ENCODE measurements at regions not wholly inside any gene's neighbourhood (a gene's known extent, or its start where the extent isn't known, plus 50 kb on each side); places are given as distances from the start of the nearest gene placed in this dataset.

DNA sequence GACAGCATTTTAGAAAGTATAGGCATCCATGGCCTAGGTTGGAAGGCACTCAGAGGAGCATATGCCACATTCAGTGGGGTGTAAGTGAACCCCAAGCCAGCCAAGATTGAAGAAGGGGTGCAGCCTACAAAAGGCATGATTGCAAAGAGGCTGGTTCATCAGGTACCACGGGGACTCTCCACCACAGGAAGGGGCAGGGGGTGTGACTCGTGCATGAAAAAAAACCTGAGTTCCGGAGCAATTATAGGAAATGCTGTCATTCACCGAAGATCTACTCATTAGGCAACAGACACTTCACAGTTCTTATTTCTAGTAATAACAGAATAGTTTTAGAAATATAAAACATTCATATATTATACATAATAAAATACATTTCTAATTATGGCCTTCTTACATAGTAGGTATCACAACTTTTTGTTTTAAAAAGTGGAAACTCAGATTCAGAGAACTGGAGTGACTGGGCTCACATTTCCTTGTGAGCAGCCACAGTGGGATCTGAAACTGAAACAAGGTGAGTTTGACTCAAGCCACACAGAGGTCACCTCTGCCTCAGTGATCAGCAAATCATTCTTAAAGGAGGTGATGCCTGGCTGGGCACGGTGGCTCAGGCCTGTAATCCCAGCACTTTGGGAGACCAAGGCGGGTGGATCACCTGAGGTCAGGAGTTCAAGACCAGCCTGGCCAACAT, 188.4 kb upstream of the GYPC start:
- no peak overlapping the region for H3K27ac ChIP-seq
- TF ChIP-seq ZFX (IDR thresholded peaks at IDR 0.05; ENCODE audit: borderline replicate concordance): no peak
- TF ChIP-seq, protein P1, sequence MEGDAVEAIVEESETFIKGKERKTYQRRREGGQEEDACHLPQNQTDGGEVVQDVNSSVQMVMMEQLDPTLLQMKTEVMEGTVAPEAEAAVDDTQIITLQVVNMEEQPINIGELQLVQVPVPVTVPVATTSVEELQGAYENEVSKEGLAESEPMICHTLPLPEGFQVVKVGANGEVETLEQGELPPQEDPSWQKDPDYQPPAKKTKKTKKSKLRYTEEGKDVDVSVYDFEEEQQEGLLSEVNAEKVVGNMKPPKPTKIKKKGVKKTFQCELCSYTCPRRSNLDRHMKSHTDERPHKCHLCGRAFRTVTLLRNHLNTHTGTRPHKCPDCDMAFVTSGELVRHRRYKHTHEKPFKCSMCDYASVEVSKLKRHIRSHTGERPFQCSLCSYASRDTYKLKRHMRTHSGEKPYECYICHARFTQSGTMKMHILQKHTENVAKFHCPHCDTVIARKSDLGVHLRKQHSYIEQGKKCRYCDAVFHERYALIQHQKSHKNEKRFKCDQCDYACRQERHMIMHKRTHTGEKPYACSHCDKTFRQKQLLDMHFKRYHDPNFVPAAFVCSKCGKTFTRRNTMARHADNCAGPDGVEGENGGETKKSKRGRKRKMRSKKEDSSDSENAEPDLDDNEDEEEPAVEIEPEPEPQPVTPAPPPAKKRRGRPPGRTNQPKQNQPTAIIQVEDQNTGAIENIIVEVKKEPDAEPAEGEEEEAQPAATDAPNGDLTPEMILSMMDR (IDR thresholded peaks at IDR 0.05): no peak

DNA sequence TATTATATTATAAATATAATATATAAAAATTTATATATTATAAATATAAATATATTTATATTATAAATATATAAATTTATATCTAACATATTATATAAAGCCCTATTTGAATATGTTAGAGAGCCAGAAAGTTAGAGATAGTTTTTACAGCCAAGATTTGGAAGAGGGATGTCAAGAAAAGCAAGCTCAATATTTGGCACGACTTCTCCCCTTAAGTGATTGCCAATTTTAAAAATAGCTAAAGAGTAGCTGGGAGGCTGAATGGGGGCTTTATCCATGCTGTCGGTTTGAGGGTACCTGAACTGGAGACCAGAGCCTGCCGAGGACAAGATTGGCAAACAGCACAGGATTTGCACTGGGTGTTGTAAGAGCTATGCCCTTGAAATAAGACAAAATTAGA, 180.9 kb upstream of the GYPC start:
- H3K27ac ChIP-seq: no peak overlapping the region
- TF ChIP-seq, protein P1 (IDR thresholded peaks at IDR 0.05): no peak
- TF ChIP-seq ZFX (IDR thresholded peaks at IDR 0.05; ENCODE audit: borderline replicate concordance): no peak

DNA sequence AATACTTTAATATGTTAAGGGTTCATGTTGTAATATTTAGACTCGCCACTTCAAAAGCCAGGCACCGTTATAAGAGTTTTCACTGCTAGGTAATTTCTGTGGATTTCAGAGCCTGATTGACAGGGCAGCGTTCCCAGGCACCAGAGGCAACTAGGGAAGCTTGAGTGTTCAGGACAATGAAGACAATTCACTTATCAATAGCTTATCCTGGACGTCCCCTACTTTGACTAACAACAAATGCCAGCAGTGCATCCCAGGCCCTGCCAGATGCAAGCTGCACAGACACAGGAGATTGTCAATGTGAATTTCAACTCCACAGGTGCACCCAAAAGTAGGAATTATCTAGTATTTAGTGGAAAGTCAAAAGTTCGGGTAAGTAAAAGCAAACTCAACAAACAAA, 179.3 kb upstream of the GYPC start:
- H3K27ac ChIP-seq: no peak overlapping the region
- TF ChIP-seq, protein P1 (IDR thresholded peaks at IDR 0.05): no peak
- TF ChIP-seq ZFX (IDR thresholded peaks at IDR 0.05; ENCODE audit: borderline replicate concordance): no peak

DNA sequence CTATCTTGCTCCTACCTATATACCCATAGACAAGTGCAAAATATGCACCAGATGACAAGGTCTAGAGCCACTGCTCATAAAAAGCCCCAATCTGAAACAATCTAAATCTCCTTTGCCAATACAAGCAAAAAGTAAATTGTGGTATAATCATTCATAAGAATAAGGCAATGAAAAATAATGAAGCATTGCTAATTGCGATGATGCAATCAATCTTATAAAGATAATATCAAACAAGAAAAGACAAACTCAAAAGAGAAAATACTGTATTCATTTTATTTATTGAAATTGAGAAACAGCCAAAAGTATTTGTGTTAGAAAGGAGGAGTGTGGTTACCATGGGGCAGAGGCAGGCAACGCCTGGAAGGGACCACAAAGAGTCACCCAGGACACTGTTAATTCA, 175.9 kb upstream of the GYPC start:
- TF ChIP-seq, protein P1 (IDR thresholded peaks at IDR 0.05): no peak
- TF ChIP-seq ZFX (IDR thresholded peaks at IDR 0.05; ENCODE audit: borderline replicate concordance): no peak
- no peak overlapping the region for H3K27ac ChIP-seq

DNA sequence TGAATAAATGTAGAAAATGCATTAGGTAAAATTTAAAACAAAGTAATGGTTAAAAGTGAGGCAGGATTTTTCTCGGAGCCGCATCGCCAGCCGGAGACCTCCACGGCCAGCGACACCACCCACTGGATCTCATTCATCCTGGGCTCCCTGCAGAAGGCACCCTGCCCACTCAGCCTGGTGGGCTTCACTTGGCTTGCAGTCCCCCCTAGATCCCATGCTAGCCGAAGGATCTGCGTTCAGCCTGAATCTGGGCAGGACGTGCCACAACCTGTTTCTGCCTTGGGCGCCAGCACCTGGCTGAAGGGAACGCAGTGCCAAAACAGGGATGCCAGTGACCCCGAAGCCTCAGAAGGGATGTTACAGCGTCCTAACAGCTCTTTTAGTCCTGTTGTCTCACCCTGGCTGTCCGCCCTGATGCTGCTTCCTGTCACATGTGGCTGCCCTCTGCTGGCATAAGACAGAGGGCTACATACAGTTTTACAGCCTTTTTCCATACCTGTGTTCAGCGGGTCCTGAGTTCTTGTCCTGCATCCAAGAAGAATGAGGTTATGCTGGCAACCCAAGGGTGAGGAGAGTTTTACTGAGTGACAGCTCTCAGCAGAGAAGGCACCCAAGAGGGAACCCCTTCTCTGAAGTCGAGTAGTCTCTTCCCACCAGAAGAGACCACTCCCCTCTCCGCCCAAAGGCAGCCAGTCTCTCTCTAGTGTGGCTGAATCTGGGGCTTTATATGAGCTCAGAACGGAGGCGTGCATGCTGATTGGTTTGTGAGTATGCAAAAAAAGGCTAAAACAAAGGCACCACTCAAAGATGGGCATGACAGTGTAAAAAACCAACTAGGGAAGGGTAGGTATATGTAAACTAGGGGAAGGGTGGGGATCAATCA, 173.1 kb upstream of the GYPC start:
- no peak overlapping the region for H3K27ac ChIP-seq
- TF ChIP-seq ZFX (IDR thresholded peaks at IDR 0.05; ENCODE audit: borderline replicate concordance): no peak
- TF ChIP-seq, protein P1 (IDR thresholded peaks at IDR 0.05): peak; percentile 28

DNA sequence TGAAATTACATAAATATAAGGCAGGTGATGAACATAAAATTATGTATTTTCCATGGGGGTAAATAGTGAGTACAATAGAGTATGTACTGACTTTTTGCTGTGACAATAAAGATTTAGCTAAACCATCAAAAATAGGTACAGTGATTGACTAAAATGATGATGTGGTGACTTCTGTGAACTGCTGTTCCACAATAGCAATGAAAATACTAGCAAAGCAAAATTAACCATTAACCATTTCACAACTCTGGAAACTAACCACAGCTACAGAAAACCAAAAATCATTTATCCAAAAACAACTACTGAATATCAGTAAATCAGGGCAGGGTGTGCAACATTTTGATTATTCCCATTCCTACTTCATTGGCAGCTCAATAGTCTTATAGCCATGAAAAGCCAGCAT, 161.4 kb upstream of the GYPC start:
- no peak for TF ChIP-seq ZFX (IDR thresholded peaks at IDR 0.05; ENCODE audit: borderline replicate concordance)
- TF ChIP-seq, protein P1 (IDR thresholded peaks at IDR 0.05): no peak
- H3K27ac ChIP-seq: no peak overlapping the region

DNA sequence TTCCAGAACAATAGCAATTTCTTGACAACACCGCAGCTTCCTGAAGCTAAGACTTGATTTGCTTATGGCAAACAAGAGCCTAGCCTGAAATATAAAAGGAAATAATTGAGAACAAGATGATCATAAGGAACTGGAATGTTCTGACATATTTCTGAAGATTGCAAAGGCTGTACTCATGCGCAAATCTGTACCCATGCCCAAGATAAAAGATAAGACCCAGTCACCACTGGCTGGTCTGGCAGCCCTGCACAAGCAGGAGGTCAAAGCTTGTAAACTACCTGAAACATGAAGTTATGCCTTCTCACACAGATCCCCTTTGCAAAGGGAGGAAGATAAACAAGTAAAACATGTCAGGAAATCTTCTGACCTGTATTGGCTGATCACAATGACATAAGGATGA, 160.8 kb upstream of the GYPC start:
- no peak overlapping the region for H3K27ac ChIP-seq
- no peak for TF ChIP-seq ZFX (IDR thresholded peaks at IDR 0.05; ENCODE audit: borderline replicate concordance)
- TF ChIP-seq, protein P1 (IDR thresholded peaks at IDR 0.05): no peak

Measured in 22Rv1 (cell line).